Keratinocyte (primary cell): ENCODE measurements at regions not wholly inside any gene's neighbourhood (a gene's known extent, or its start where the extent isn't known, plus 50 kb on each side); places are given as distances from the start of the nearest gene placed in this dataset.

Experiments
- DNase-seq: peaks from one replicate; pipeline ENCODE4 v3.0.0-alpha.2; 2011; ENCODE audit warnings: low read depth, missing footprints, low spot score
- FAIRE-seq: peaks from 2 replicates; lab custom pipeline; 2011; peaks lifted over from hg19 to GRCh38; lab: Jason Lieb, UNC
- H2AFZ ChIP-seq: 2 replicates; pipeline ENCODE4 v1.6.0; 2012; ENCODE audit warnings: low read length, control low read depth, inconsistent platforms; ENCODE audit not compliant: control insufficient read depth
- H3K27ac ChIP-seq: 2 replicates; pipeline ENCODE4 v1.5.1; 2011; ENCODE audit warnings: low read length; ENCODE audit not compliant: control insufficient read depth, insufficient read depth
- H3K27me3 ChIP-seq: 3 replicates; pipeline ENCODE4 v1.6.0; 2011; ENCODE audit warnings: low read length; ENCODE audit not compliant: control insufficient read depth, insufficient read depth; ENCODE audit errors: extremely low read depth
- H3K36me3 ChIP-seq, 2 experiments: 2 replicates in 1 of 2; 3 replicates in 1 of 2; pipeline ENCODE4 v1.5.1; 2011; ENCODE audit warnings: low read length in 2 of 2, mild to moderate bottlenecking in 1 of 2; ENCODE audit not compliant: control insufficient read depth in 2 of 2, insufficient read depth in 2 of 2; ENCODE audit errors: extremely low read depth in 1 of 2
- H3K4me1 ChIP-seq: 3 replicates; pipeline ENCODE4 v1.5.1; 2011; ENCODE audit warnings: low read length; ENCODE audit not compliant: control insufficient read depth, insufficient read depth; ENCODE audit errors: extremely low read depth
- H3K4me2 ChIP-seq: 3 replicates; pipeline ENCODE4 v1.6.0; 2011; ENCODE audit warnings: low read depth, low read length; ENCODE audit not compliant: control insufficient read depth, insufficient read depth; ENCODE audit errors: extremely low read depth
- H3K4me3 ChIP-seq, 3 experiments: fragments of 200-600 bp in 1 of 3; sonication (generic) in 1 of 3; 2 replicates in 2 of 3; 3 replicates in 1 of 3; pipeline ENCODE4 v1.5.1; 2011 to 2016; ENCODE audit warnings: low read length in 3 of 3, mild to moderate bottlenecking in 3 of 3, control low read depth in 2 of 3, inconsistent platforms in 1 of 3, low read depth in 1 of 3, mixed read lengths in 1 of 3, mixed run types in 1 of 3, moderate library complexity in 1 of 3; ENCODE audit not compliant: control insufficient read depth in 2 of 3, insufficient read depth in 2 of 3; ENCODE audit errors: extremely low read depth in 1 of 3
- H3K79me2 ChIP-seq: 2 replicates; pipeline ENCODE4 v1.6.0; 2012; ENCODE audit warnings: low read length; ENCODE audit not compliant: control insufficient read depth, insufficient read depth
- H3K9ac ChIP-seq: 3 replicates; pipeline ENCODE4 v1.6.0; 2011; ENCODE audit warnings: low read length; ENCODE audit not compliant: control insufficient read depth, insufficient read depth; ENCODE audit errors: extremely low read depth
- H3K9me1 ChIP-seq: 3 replicates; pipeline ENCODE4 v1.6.0; 2011; ENCODE audit warnings: low read length; ENCODE audit not compliant: control insufficient read depth, insufficient read depth; ENCODE audit errors: extremely low read depth
- H3K9me3 ChIP-seq: 2 replicates; pipeline ENCODE4 v1.5.1; 2012; ENCODE audit warnings: low read depth, low read length; ENCODE audit not compliant: control insufficient read depth
- H4K20me1 ChIP-seq: 3 replicates; pipeline ENCODE4 v1.6.0; 2011; ENCODE audit warnings: low read length; ENCODE audit not compliant: control insufficient read depth, insufficient read depth; ENCODE audit errors: extremely low read depth
- CTCF ChIP-seq, 3 experiments: IDR thresholded peaks in 1 of 3; conservative IDR thresholded peaks in 1 of 3; optimal IDR thresholded peaks in 1 of 3; 2 replicates in 2 of 3; 3 replicates in 1 of 3; pipeline versions ENCODE3 to v1.5.1; 2011; ENCODE audit warnings: low read length in 3 of 3, mild to moderate bottlenecking in 3 of 3, moderate library complexity in 2 of 3, control low read depth in 1 of 3, inconsistent platforms in 1 of 3; ENCODE audit not compliant: insufficient read depth in 2 of 3; ENCODE audit errors: extremely low read depth in 1 of 3
- EZH2 ChIP-seq: IDR thresholded peaks from one replicate; pipeline ENCODE4 v1.6.1; 2012; ENCODE audit warnings: inconsistent platforms, mild to moderate bottlenecking, low read length, moderate library complexity
- dilution Hi-C: fragments of 300-500 bp; cut with MboI; formaldehyde crosslinking; loops from one replicate; pipeline ENCODE4 v1.7.0; 2020; ENCODE audit warnings: low sequenced_read_pairs; ENCODE audit not compliant: extremely low pct_ligation_motif_present

GRCh38 chr14:39880965-39881364, 448.7 kb upstream of the FBXO33 start:
- no peaks in the 10 kb centered on the region for H3K9me1 ChIP-seq

GRCh38 chr14:39880106-39880695, 448.0 kb upstream of the FBXO33 start:
- Histone ChIP-seq H3K36me3 (no peaks in the 10 kb centered on the region), H3K27ac (no peak overlapping the region), H3K4me2 (no peak overlapping the region), H3K79me2 (no peaks in the 10 kb centered on the region), H3K4me1 (no peaks in the 10 kb centered on the region), H3K9ac (no peak overlapping the region), H3K9me3 (no peaks in the 10 kb centered on the region), H3K27me3 (no peaks in the 10 kb centered on the region), H3K4me3 (no peak overlapping the region), H3K9me1 (no peaks in the 10 kb centered on the region), H4K20me1 (no peaks in the 10 kb centered on the region), H2AFZ (no peak overlapping the region)
- FAIRE-seq (no peak), DNase-seq (no peak)
- dilution Hi-C loops: no loop called here
- no peak for TF ChIP-seq EZH2
- no peak for TF ChIP-seq CTCF (optimal IDR thresholded peaks at IDR 0.05 in 1 of 3, IDR thresholded peaks at IDR 0.05 in 1 of 3, conservative IDR thresholded peaks at IDR 0.05 in 1 of 3; ENCODE audit: extremely low read depth in 1 of 3, insufficient read depth in 2 of 3, low read length in 3 of 3)

More at GRCh38 chr14:39880965-39881364, 448.7 kb upstream of the FBXO33 start:
- no peak for TF ChIP-seq CTCF (optimal IDR thresholded peaks at IDR 0.05 in 1 of 3, IDR thresholded peaks at IDR 0.05 in 1 of 3, conservative IDR thresholded peaks at IDR 0.05 in 1 of 3; ENCODE audit: extremely low read depth in 1 of 3, insufficient read depth in 2 of 3, low read length in 3 of 3)
- TF ChIP-seq EZH2: no peak
- Histone ChIP-seq H3K4me2 (no peak overlapping the region), H3K9me3 (no peaks in the 10 kb centered on the region), H3K4me3 (no peak overlapping the region), H3K27ac (no peak overlapping the region), H3K9ac (no peak overlapping the region), H3K27me3 (no peaks in the 10 kb centered on the region), H3K36me3 (no peaks in the 10 kb centered on the region), H4K20me1 (no peaks in the 10 kb centered on the region), H2AFZ (no peak overlapping the region), H3K4me1 (no peaks in the 10 kb centered on the region), H3K79me2 (no peaks in the 10 kb centered on the region)
- dilution Hi-C loops: no loop called here
- DNase-seq (no peak), FAIRE-seq (no peak)
